Retinal pigment epithelial cell (primary cell): ENCODE measurements at regions not wholly inside any gene's neighbourhood (a gene's known extent, or its start where the extent isn't known, plus 50 kb on each side); places are given as distances from the start of the nearest gene placed in this dataset.
A peak's percentile ranks its signal among the peaks of the same experiment; 100 is the strongest.

Source experiments
- DNase-seq: peaks from one replicate; pipeline ENCODE4 v3.0.0-alpha.2; 2010; ENCODE audit warnings: low read depth
- H3K4me3 ChIP-seq: 2 replicates; pipeline ENCODE4 v1.5.1; 2011; ENCODE audit warnings: mild to moderate bottlenecking, low read length, control low read depth, moderate library complexity
- TF ChIP-seq, protein P1 (sequence below): conservative IDR thresholded peaks from 2 replicates; pipeline ENCODE4 v1.5.1; 2011; ENCODE audit warnings: low read depth, low read length, control low read depth, inconsistent platforms

DNA sequence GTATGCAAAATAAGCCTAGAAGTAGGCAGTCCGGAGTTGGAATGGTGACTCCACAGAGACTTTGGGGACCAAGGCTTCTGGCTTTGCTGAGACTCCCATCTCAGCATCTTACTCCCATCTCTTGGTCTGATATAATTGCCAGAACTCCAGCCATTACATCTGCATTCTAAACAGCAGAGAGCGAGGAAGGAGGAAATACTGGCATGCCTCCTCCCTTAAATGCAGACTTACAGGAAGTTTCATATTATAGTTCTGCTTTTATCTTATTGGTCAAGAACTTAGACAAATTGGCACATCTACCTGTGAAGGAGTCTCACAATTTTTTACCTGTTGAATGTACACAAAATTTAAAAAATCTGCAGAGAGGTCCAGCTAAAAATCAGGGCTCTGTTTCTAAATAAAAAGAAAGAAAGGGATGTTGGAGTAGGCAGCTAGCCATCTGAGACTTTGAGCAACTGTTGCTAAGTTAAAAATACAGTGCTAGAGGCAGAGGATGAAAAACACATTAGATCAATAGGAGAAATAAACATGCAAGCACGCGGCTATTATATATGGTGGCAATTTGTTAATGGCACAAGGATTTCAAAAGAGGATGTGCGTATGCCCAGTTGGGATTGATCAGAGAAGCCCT, 209.9 kb upstream of the HMGA2 start:
- no peak for DNase-seq
- TF ChIP-seq, protein P1, sequence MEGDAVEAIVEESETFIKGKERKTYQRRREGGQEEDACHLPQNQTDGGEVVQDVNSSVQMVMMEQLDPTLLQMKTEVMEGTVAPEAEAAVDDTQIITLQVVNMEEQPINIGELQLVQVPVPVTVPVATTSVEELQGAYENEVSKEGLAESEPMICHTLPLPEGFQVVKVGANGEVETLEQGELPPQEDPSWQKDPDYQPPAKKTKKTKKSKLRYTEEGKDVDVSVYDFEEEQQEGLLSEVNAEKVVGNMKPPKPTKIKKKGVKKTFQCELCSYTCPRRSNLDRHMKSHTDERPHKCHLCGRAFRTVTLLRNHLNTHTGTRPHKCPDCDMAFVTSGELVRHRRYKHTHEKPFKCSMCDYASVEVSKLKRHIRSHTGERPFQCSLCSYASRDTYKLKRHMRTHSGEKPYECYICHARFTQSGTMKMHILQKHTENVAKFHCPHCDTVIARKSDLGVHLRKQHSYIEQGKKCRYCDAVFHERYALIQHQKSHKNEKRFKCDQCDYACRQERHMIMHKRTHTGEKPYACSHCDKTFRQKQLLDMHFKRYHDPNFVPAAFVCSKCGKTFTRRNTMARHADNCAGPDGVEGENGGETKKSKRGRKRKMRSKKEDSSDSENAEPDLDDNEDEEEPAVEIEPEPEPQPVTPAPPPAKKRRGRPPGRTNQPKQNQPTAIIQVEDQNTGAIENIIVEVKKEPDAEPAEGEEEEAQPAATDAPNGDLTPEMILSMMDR: no peak
- no peak overlapping the region for H3K4me3 ChIP-seq

- TF ChIP-seq, protein P1: no peak
- no peak overlapping the region for H3K4me3 ChIP-seq
- DNase-seq: peak; percentile 88
Observed at GRCh38 chr12:65615118-65615517, 209.2 kb upstream of the HMGA2 start.

- no peak for DNase-seq
- H3K4me3 ChIP-seq: no peak overlapping the region
- TF ChIP-seq, protein P1: no peak
Observed at GRCh38 chr12:65616022-65616421, 208.3 kb upstream of the HMGA2 start.

DNA sequence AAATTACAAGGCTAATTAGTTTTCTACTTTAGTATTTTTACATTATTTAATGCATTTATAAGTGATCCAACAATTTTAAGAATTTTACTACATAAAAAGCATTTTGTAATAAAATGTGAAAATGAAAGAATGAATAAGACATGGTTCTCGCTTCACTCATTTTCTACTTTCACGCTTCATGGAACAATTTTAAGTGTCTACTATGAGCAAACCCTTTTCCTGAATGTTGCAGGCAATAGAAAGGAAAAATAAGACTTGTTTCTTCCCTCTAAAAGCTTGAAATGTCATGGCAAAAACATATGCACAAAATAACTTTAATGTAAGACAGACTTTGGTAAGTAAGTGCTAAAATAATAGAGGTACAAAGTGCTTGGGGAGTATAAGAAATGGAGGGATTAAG, 205.7 kb upstream of the HMGA2 start:
- DNase-seq: no peak
- H3K4me3 ChIP-seq: no peak overlapping the region
- TF ChIP-seq, protein P1: no peak

GRCh38 chr12:65619018-65619417, 205.3 kb upstream of the HMGA2 start:
- no peak for DNase-seq
- TF ChIP-seq, protein P1: no peak
- no peak overlapping the region for H3K4me3 ChIP-seq

- no peak for DNase-seq
- H3K4me3 ChIP-seq: no peak overlapping the region
- TF ChIP-seq, protein P1: no peak
Observed at GRCh38 chr12:65620046-65620445, 204.2 kb upstream of the HMGA2 start.

GRCh38 chr12:65622056-65622455, 202.2 kb upstream of the HMGA2 start:
- no peak for DNase-seq
- no peak overlapping the region for H3K4me3 ChIP-seq
- TF ChIP-seq, protein P1: no peak
